PC-9 (cell line): ENCODE measurements at regions not wholly inside any gene's neighbourhood (a gene's known extent, or its start where the extent isn't known, plus 50 kb on each side); places are given as distances from the start of the nearest gene placed in this dataset.

Source experiments
- BruUV-seq: library from RNA; stranded (reverse); fragments of 400-500 nt; replicated peaks from 2 replicates; lab custom pipeline; 2021; lab: Mats Ljungman, UMichigan
- CTCF ChIA-PET: fragments of 300-600 bp; sonication (Branson Sonifier 250); formaldehyde crosslinking; loops from one replicate; lab custom pipeline; 2022; ENCODE audit warnings: antibody characterized with exemption; lab: Charles Lee
- POLR2A ChIA-PET: fragments of 300-600 bp; sonication (Branson Sonifier 250); formaldehyde crosslinking; loops from one replicate; lab custom pipeline; 2022; ENCODE audit warnings: antibody characterized with exemption; ENCODE audit not compliant: unreplicated experiment; lab: Charles Lee
- DNase-seq, 2 experiments: peaks; one replicate each; pipeline versions ENCODE4 v3.0.0 to v3.0.0-alpha.2; 2015 to 2022; ENCODE audit warnings: mixed read lengths in 1 of 2
- H2AFZ ChIP-seq: fragments of 200-600 bp; sonication (generic); 2 replicates; pipeline ENCODE4 v1.8.1; 2017; ENCODE audit warnings: antibody characterized with exemption
- H3F3A ChIP-seq: fragments of 200-600 bp; sonication (generic); 2 replicates; pipeline ENCODE4 v1.8.1; 2017; ENCODE audit warnings: antibody characterized with exemption, mild to moderate bottlenecking, low read depth; ENCODE audit not compliant: insufficient read depth
- H3K27ac ChIP-seq: fragments of 200-600 bp; sonication (generic); 2 replicates; pipeline ENCODE4 v1.6.1; 2016; ENCODE audit warnings: mixed run types
- H3K27me3 ChIP-seq: fragments of 200-600 bp; sonication (generic); 2 replicates; pipeline ENCODE4 v1.6.1; 2016; ENCODE audit warnings: low read depth, mixed run types; ENCODE audit not compliant: insufficient read depth
- H3K36me3 ChIP-seq: fragments of 200-600 bp; sonication (generic); 2 replicates; pipeline ENCODE4 v1.6.1; 2016; ENCODE audit warnings: low read depth, mixed run types
- H3K4me1 ChIP-seq: fragments of 200-600 bp; sonication (generic); replicated peaks from 2 replicates; pipeline ENCODE4 v1.6.1; 2016; ENCODE audit warnings: mixed run types; ENCODE audit not compliant: insufficient read depth
- H3K4me2 ChIP-seq: fragments of 200-600 bp; sonication (generic); 2 replicates; pipeline ENCODE4 v1.6.1; 2017; ENCODE audit warnings: mixed run types
- H3K4me3 ChIP-seq: fragments of 200-600 bp; sonication (generic); 2 replicates; pipeline ENCODE4 v1.6.1; 2016; ENCODE audit warnings: mixed run types
- H3K79me2 ChIP-seq: fragments of 200-600 bp; sonication (generic); 2 replicates; pipeline ENCODE4 v1.6.1; 2017; ENCODE audit warnings: low read depth, mixed run types
- H3K9me2 ChIP-seq: fragments of 200-600 bp; sonication (generic); 2 replicates; pipeline ENCODE4 v1.8.1; 2017; ENCODE audit warnings: mild to moderate bottlenecking; ENCODE audit not compliant: insufficient read depth
- H3K9me3 ChIP-seq: fragments of 200-600 bp; sonication (generic); 2 replicates; pipeline ENCODE4 v1.8.1; 2016; ENCODE audit warnings: low read depth; ENCODE audit not compliant: insufficient read depth
- H4K20me1 ChIP-seq: fragments of 200-600 bp; sonication (generic); 2 replicates; pipeline ENCODE4 v1.8.1; 2017; ENCODE audit not compliant: insufficient read depth
- CTCF ChIP-seq: fragments of 200-600 bp; sonication (generic); conservative IDR thresholded peaks from 2 replicates; pipeline ENCODE4 v1.6.1; 2017; ENCODE audit warnings: mixed run types, antibody characterized with exemption, mild to moderate bottlenecking, moderate library complexity
- EZH2 ChIP-seq: fragments of 200-600 bp; sonication (generic); IDR thresholded peaks from 2 replicates; pipeline ENCODE4 v1.8.0; 2017; ENCODE audit warnings: antibody characterized with exemption, low read depth
- intact Hi-C: fragments of 100-400 bp; cut with micrococcal nuclease; formaldehyde crosslinking; loops from one replicate; pipeline ENCODE4 v1.10.0; 2022; ENCODE audit not compliant: unreplicated experiment

- BruUV-seq, result no TSS peak
- no peak overlapping the region for H2AFZ ChIP-seq
- H3K4me1 ChIP-seq, result no peaks in the 10 kb centered on the region
- no peaks in the 10 kb centered on the region for H3K27me3 ChIP-seq
- no peaks in the 10 kb centered on the region for H4K20me1 ChIP-seq
- H3K79me2 ChIP-seq, result no peaks in the 10 kb centered on the region
- H3K36me3 ChIP-seq, result no peaks in the 10 kb centered on the region
- ChIA-PET POLR2A (no interaction called here), CTCF (no interaction called here)
- TF ChIP-seq EZH2, result no peak
- no peak for TF ChIP-seq CTCF
- no peak overlapping the region for H3K27ac ChIP-seq
- H3K9me2 ChIP-seq, result no peaks in the 10 kb centered on the region
- intact Hi-C loops, result no loop called here
- no peak overlapping the region for H3K4me2 ChIP-seq
- no peak for DNase-seq
- no peaks in the 10 kb centered on the region for H3K9me3 ChIP-seq
- no peaks in the 10 kb centered on the region for H3F3A ChIP-seq
- H3K4me3 ChIP-seq, result no peak overlapping the region
These were observed 53.5 kb upstream of the SLC22A15 start for GRCh38 chr1:115922801-115923200.

DNA sequence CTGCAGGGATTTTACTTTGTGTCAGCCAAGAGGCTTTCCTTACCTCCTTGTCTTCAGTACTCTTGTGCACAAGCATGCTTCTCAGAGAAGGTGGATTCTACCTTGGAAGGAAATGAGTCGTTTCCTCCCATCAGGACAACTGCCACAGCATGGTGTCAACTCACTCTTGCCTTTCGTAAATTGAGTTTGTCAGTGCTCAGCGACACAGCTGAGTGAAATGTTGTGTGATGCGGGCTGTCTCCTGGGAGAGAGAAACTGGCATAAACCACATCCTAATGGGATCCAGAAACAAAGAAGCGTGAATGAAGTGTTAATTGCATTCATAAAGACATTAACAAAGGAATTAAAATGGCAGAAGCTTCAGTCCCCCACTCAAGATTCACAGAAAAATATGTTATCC lies 51.5 kb upstream of the SLC22A15 start:
- Histone ChIP-seq H3K36me3 (no peaks in the 10 kb centered on the region), H3K4me2 (no peak overlapping the region), H2AFZ (no peak overlapping the region), H3K9me3 (no peaks in the 10 kb centered on the region), H3K4me1 (0 out of 2 replicates have a peak, but pooled peaks cover 2% of the 10 kb centered on the region), H3K27ac (no peak overlapping the region), H4K20me1 (no peaks in the 10 kb centered on the region), H3K27me3 (no peaks in the 10 kb centered on the region), H3K79me2 (no peaks in the 10 kb centered on the region), H3F3A (no peaks in the 10 kb centered on the region), H3K4me3 (no peak overlapping the region), H3K9me2 (no peaks in the 10 kb centered on the region)
- no peak for TF ChIP-seq EZH2
- TF ChIP-seq CTCF, result no peak
- ChIA-PET CTCF (no interaction called here), POLR2A (no interaction called here)
- no peak for DNase-seq
- intact Hi-C loops, result no loop called here
- no TSS peak for BruUV-seq

- no peaks in the 10 kb centered on the region for H3K9me3 ChIP-seq
These were observed 50.8 kb upstream of the SLC22A15 start for GRCh38 chr1:115925467-115925866.

More at GRCh38 chr1:115925467-115925866, 50.8 kb upstream of the SLC22A15 start:
- Histone ChIP-seq H3K4me3 (no peak overlapping the region), H3F3A (no peaks in the 10 kb centered on the region), H3K4me2 (no peak overlapping the region), H3K27me3 (no peaks in the 10 kb centered on the region), H3K27ac (no peak overlapping the region), H3K4me1 (0 out of 2 replicates have a peak, but pooled peaks cover 5% of the 10 kb centered on the region), H3K36me3 (no peaks in the 10 kb centered on the region), H4K20me1 (no peaks in the 10 kb centered on the region), H2AFZ (no peak overlapping the region), H3K9me2 (no peaks in the 10 kb centered on the region), H3K79me2 (no peaks in the 10 kb centered on the region)
- POLR2A ChIA-PET, result no interaction called here
- DNase-seq, result no peak
- no TSS peak for BruUV-seq
- CTCF ChIA-PET, result no interaction called here
- intact Hi-C loops, result no loop called here
- TF ChIP-seq EZH2 (no peak), CTCF (no peak)
